GM12878 (cell line): ENCODE measurements at regions not wholly inside any gene's neighbourhood (a gene's known extent, or its start where the extent isn't known, plus 50 kb on each side); places are given as distances from the start of the nearest gene placed in this dataset.
A peak's percentile ranks its signal among the peaks of the same experiment; 100 is the strongest.

Source experiments
- ATAC-seq: fragments of 200-7000 bp; cut with Tn5 transposase; 3 replicates; pipeline ENCODE4 v1.9.1; 2020; ENCODE audit warnings: mild to moderate bottlenecking, moderate library complexity
- BruUV-seq: library from RNA; stranded (reverse); fragments of 400-500 nt; replicated peaks from 2 replicates; lab custom pipeline; 2021; lab: Mats Ljungman, UMichigan
- CTCF ChIA-PET: fragments of 300-600 bp; sonication (Branson Sonifier 250); formaldehyde crosslinking; extraction: SDS; loops from one replicate; lab custom pipeline; 2021; ENCODE audit warnings: inconsistent platforms; lab: Yijun Ruan, JAX
- POLR2A ChIA-PET: fragments of 350-600 bp; formaldehyde crosslinking; extraction: SDS; loops from one replicate; lab custom pipeline; 2021; ENCODE audit warnings: inconsistent platforms; lab: Charles Lee
- RAD21 ChIA-PET: fragments of 300-600 bp; sonication (Branson Sonifier 250); formaldehyde crosslinking; loops from one replicate; lab custom pipeline; 2023; ENCODE audit warnings: antibody characterized with exemption; ENCODE audit not compliant: unreplicated experiment; lab: Charles Lee
- SMC1A ChIA-PET: fragments of 300-600 bp; sonication (Branson Sonifier 250); formaldehyde crosslinking; loops from one replicate; lab custom pipeline; 2023; ENCODE audit not compliant: unreplicated experiment, uncharacterized antibody; lab: Charles Lee
- DNase-seq: peaks from one replicate; pipeline ENCODE4 v3.0.0-alpha.2; 2011; ENCODE audit warnings: low read depth, low spot score
- FAIRE-seq: peaks from 3 replicates; lab custom pipeline; 2011; peaks lifted over from hg19 to GRCh38; lab: Jason Lieb, UNC
- H2AFZ ChIP-seq: 2 replicates; pipeline ENCODE4 v1.6.0; 2011; ENCODE audit warnings: low read depth, low read length, control low read depth; ENCODE audit not compliant: control insufficient read depth
- H3K27ac ChIP-seq: 2 replicates; pipeline ENCODE4 v1.5.1; 2011; ENCODE audit warnings: control low read depth; ENCODE audit not compliant: control insufficient read depth, insufficient read depth
- H3K27me3 ChIP-seq, 2 experiments: replicated peaks in 1 of 2; 2 replicates each; pipeline versions ENCODE4 v1.6.0 to v1.6.1; 2011; ENCODE audit warnings: low read length in 1 of 2; ENCODE audit not compliant: control insufficient read depth in 2 of 2, insufficient read depth in 2 of 2
- H3K36me3 ChIP-seq, 2 experiments: 2 replicates each; pipeline ENCODE4 v1.5.1; 2011; ENCODE audit warnings: low read length in 1 of 2; ENCODE audit not compliant: control insufficient read depth in 2 of 2, insufficient read depth in 2 of 2
- H3K4me1 ChIP-seq: 2 replicates; pipeline ENCODE4 v1.6.1; 2011; ENCODE audit warnings: mild to moderate bottlenecking, low read length, moderate library complexity, mixed read lengths; ENCODE audit not compliant: control insufficient read depth, insufficient read depth
- H3K4me2 ChIP-seq: 2 replicates; pipeline ENCODE4 v1.6.0; 2011; ENCODE audit warnings: control low read depth; ENCODE audit not compliant: control insufficient read depth, insufficient read depth
- H3K4me3 ChIP-seq: fragments of 200-600 bp; sonication (generic); 2 replicates; pipeline ENCODE4 v1.5.1; 2016
- H3K79me2 ChIP-seq: 2 replicates; pipeline ENCODE4 v1.6.0; 2011; ENCODE audit warnings: low read length; ENCODE audit not compliant: control insufficient read depth, insufficient read depth
- H3K9ac ChIP-seq: 2 replicates; pipeline ENCODE4 v1.8.0; 2011; ENCODE audit warnings: low read length, control low read depth, mixed read lengths; ENCODE audit not compliant: control insufficient read depth, insufficient read depth
- H3K9me3 ChIP-seq: replicated peaks from 3 replicates; pipeline ENCODE4 v1.5.1; 2011; ENCODE audit warnings: mild to moderate bottlenecking, low read length; ENCODE audit not compliant: control insufficient read depth, insufficient read depth
- H4K20me1 ChIP-seq: 2 replicates; pipeline ENCODE4 v1.6.0; 2011; ENCODE audit not compliant: control insufficient read depth, insufficient read depth
- CBFB ChIP-seq: IDR thresholded peaks from 2 replicates; pipeline ENCODE4 v1.6.1; 2016; ENCODE audit warnings: antibody characterized with exemption, low read depth
- CREM ChIP-seq: IDR thresholded peaks from 2 replicates; pipeline ENCODE4 v1.6.1; 2014; ENCODE audit warnings: antibody characterized with exemption, low read depth
- EGR1 ChIP-seq, 2 experiments: IDR thresholded peaks; 1 replicate in 1 of 2; 2 replicates in 1 of 2; pipeline ENCODE4 v1.6.1; 2011 to 2012; ENCODE audit warnings: low read depth in 2 of 2, low read length in 2 of 2, borderline replicate concordance in 1 of 2, mild to moderate bottlenecking in 1 of 2, moderate library complexity in 1 of 2
- KLF5 ChIP-seq: fragments of 450-650 bp; IDR thresholded peaks from 2 replicates; pipeline ENCODE4 v1.6.1; 2014; ENCODE audit warnings: mild to moderate bottlenecking; ENCODE audit not compliant: partially characterized antibody
- NRF1 ChIP-seq: conservative IDR thresholded peaks from 2 replicates; pipeline ENCODE4 v1.6.1; 2011; ENCODE audit warnings: mild to moderate bottlenecking, low read depth, low read length, improper control_type of control experiment
- PKNOX1 ChIP-seq: fragments of 450-650 bp; IDR thresholded peaks from 2 replicates; pipeline ENCODE4 v1.6.1; 2016; ENCODE audit warnings: mild to moderate bottlenecking
- POLR2AphosphoS5 ChIP-seq: IDR thresholded peaks from 2 replicates; pipeline ENCODE4 v1.6.1; 2011; ENCODE audit warnings: mild to moderate bottlenecking, low read length, inconsistent platforms
- RAD21 ChIP-seq: IDR thresholded peaks from 2 replicates; pipeline ENCODE4 v1.6.1; 2011; ENCODE audit warnings: mild to moderate bottlenecking, low read depth, low read length, moderate library complexity; ENCODE audit not compliant: insufficient read depth
- RCOR1 ChIP-seq: conservative IDR thresholded peaks from 2 replicates; pipeline ENCODE4 v1.6.1; 2012; ENCODE audit warnings: low read depth, low read length, improper control_type of control experiment
- SRF ChIP-seq, 2 experiments: IDR thresholded peaks; 2 replicates each; pipeline ENCODE4 v1.6.1; 2011; ENCODE audit warnings: low read depth in 2 of 2, low read length in 2 of 2, mild to moderate bottlenecking in 1 of 2, moderate library complexity in 1 of 2
- TBL1XR1 ChIP-seq: IDR thresholded peaks from 2 replicates; pipeline ENCODE4 v1.6.1; 2012; ENCODE audit warnings: low read depth, low read length, improper control_type of control experiment
- WGBS: methylation state at CpG from one replicate; pipeline ENCODE4 v1.1.6; 2016; ENCODE audit warnings: low lambda C conversion rate; ENCODE audit not compliant: insufficient replicate concordance, insufficient coverage; ENCODE audit errors: missing lambda C conversion rate; 5-methylcytosine and 5-hydroxymethylcytosine counted together
- in situ Hi-C: fragments of 300-500 bp; cut with MboI; formaldehyde crosslinking; loops from 9 replicates; pipeline ENCODE4 v1.14.3; 2018; ENCODE audit warnings: mixed read lengths
- intact Hi-C: fragments of 100-400 bp; cut with micrococcal nuclease; formaldehyde crosslinking; loops from one replicate; pipeline ENCODE4 v1.14.2; 2022; ENCODE audit not compliant: unreplicated experiment
- TF ChIP-seq, protein P1 (sequence below): IDR thresholded peaks from 2 replicates; pipeline ENCODE4 v1.6.1; 2012; ENCODE audit warnings: low read depth, low read length, improper control_type of control experiment
- TF ChIP-seq, protein P2 (sequence below): fragments of 450-650 bp; IDR thresholded peaks from 2 replicates; pipeline ENCODE4 v1.6.1; 2017; ENCODE audit warnings: low read depth, mild to moderate bottlenecking, moderate library complexity

DNA sequence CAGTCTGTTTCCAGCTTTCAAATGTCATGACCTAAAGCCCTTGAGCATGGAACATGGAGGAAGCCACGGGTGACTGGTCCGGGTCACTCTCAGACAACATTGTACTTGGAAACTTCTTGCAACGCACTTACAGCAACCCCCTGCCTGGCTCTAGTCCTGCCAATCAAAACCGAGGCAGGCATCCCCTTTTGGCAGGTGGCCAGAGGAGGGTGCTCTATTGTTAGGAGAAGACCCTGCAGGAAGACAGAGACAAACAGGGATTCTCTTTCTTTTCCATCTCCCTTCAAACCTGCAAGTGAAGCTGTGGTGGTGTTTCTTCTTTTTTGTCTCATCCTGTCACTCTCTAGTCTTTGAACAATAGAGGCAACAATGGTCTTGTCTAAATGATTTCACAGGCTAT, 667.2 kb downstream of the ZEB2 start:
- in situ Hi-C loops (no loop called here), intact Hi-C loops (no loop called here)
- TF ChIP-seq RAD21 (0 out of 2 replicates have a peak, but pooled peaks have one; percentile 14), PKNOX1 (0 out of 2 replicates have a peak, but pooled peaks have one; percentile 12), RCOR1 (no peak)
- BruUV-seq: no TSS peak
- H3K9ac ChIP-seq: no peak overlapping the region
- RAD21 ChIA-PET: no interaction called here
- H3K4me1 ChIP-seq: no peaks in the 10 kb centered on the region
- no peak overlapping the region for H3K4me2 ChIP-seq
- 45% methylated on average over 4 of the region's 4 CpGs for WGBS
- no peaks in the 10 kb centered on the region for H3K9me3 ChIP-seq
- FAIRE-seq (no peak), DNase-seq (no peak), ATAC-seq (no peak)
- no peaks in the 10 kb centered on the region for H3K36me3 ChIP-seq
- no peak overlapping the region for H3K27ac ChIP-seq
- CTCF ChIA-PET: no interaction called here
- no peaks in the 10 kb centered on the region; a peak in 2 of 4 replicates for H3K27me3 ChIP-seq
- no peak overlapping the region for H3K4me3 ChIP-seq
- H2AFZ ChIP-seq: no peak overlapping the region
- H4K20me1 ChIP-seq: no peaks in the 10 kb centered on the region
- H3K79me2 ChIP-seq: no peaks in the 10 kb centered on the region
- SMC1A ChIA-PET: no interaction called here
- POLR2A ChIA-PET: no interaction called here

DNA sequence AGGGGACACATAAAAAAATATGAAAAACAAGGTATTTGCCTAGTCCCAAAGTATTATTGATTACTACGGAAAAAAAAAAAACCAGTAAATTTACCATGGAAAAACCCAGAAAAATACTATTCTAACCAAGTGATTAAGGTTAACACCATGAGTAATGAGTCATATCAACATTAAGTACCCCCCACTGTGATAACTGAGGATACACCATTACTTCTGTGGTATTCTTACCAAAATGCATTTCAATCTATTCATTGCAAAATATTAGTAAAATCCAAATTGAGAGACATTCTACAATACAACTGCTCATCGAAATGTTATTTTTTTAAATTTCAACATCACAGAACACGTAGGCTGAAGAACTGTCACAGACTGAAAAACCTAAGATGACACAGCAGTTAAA, 669.8 kb downstream of the ZEB2 start:
- no TSS peak for BruUV-seq
- ATAC-seq (no peak), FAIRE-seq (no peak), DNase-seq (no peak)
- intact Hi-C loops (no loop called here), in situ Hi-C loops (no loop called here)
- RAD21 ChIA-PET: no interaction called here
- no peak overlapping the region for H3K4me3 ChIP-seq
- POLR2A ChIA-PET: no interaction called here
- H3K27ac ChIP-seq: no peak overlapping the region
- no peak overlapping the region for H2AFZ ChIP-seq
- H3K9me3 ChIP-seq: no peaks in the 10 kb centered on the region
- SMC1A ChIA-PET: interaction anchor here (1.3 kb wide), 1 partner anchor 10 kb away, joined by 5 read pairs; no protein-coding TSS in a partner anchor
- H3K9ac ChIP-seq: no peak overlapping the region
- H3K4me1 ChIP-seq: no peaks in the 10 kb centered on the region
- H3K79me2 ChIP-seq: no peaks in the 10 kb centered on the region
- no peaks in the 10 kb centered on the region for H4K20me1 ChIP-seq
- no peaks in the 10 kb centered on the region for H3K36me3 ChIP-seq
- H3K27me3 ChIP-seq: no peaks in the 10 kb centered on the region; a peak in 2 of 4 replicates
- no peak overlapping the region for H3K4me2 ChIP-seq
- CTCF ChIA-PET: no interaction called here
- WGBS: 29% methylated on average over 3 of the region's 3 CpGs
- TF ChIP-seq SRF (IDR thresholded peaks at IDR 0.05; ENCODE audit: low read depth in 2 of 2, low read length in 2 of 2): no peak
- no peak for TF ChIP-seq EGR1 (IDR thresholded peaks at IDR 0.05; ENCODE audit: borderline replicate concordance in 1 of 2, low read depth in 2 of 2, low read length in 2 of 2)
- no peak for TF ChIP-seq TBL1XR1
- no peak for TF ChIP-seq CREM
- TF ChIP-seq NRF1: no peak
- TF ChIP-seq, protein P1, sequence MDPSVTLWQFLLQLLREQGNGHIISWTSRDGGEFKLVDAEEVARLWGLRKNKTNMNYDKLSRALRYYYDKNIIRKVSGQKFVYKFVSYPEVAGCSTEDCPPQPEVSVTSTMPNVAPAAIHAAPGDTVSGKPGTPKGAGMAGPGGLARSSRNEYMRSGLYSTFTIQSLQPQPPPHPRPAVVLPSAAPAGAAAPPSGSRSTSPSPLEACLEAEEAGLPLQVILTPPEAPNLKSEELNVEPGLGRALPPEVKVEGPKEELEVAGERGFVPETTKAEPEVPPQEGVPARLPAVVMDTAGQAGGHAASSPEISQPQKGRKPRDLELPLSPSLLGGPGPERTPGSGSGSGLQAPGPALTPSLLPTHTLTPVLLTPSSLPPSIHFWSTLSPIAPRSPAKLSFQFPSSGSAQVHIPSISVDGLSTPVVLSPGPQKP: no peak
- TF ChIP-seq CBFB: no peak
- no peak for TF ChIP-seq KLF5
- TF ChIP-seq, protein P2, sequence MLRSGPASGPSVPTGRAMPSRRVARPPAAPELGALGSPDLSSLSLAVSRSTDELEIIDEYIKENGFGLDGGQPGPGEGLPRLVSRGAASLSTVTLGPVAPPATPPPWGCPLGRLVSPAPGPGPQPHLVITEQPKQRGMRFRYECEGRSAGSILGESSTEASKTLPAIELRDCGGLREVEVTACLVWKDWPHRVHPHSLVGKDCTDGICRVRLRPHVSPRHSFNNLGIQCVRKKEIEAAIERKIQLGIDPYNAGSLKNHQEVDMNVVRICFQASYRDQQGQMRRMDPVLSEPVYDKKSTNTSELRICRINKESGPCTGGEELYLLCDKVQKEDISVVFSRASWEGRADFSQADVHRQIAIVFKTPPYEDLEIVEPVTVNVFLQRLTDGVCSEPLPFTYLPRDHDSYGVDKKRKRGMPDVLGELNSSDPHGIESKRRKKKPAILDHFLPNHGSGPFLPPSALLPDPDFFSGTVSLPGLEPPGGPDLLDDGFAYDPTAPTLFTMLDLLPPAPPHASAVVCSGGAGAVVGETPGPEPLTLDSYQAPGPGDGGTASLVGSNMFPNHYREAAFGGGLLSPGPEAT: no peak
- TF ChIP-seq POLR2AphosphoS5: no peak
